ENCODE measurements at regions not wholly inside any gene's neighbourhood (a gene's known extent, or its start where the extent isn't known, plus 50 kb on each side); places are given as distances from the start of the nearest gene placed in this dataset.

GRCh38 chr10:58998924-58999713, 177.3 kb upstream of the PHYHIPL start:
- DNase-seq (ENCODE audit: low spot score), result peak; percentile 31

- no peak for DNase-seq (ENCODE audit: low spot score)
Measured at GRCh38 chr10:59000162-59000825, 176.1 kb upstream of the PHYHIPL start.

- no peak for DNase-seq (ENCODE audit: low spot score)
Measured at GRCh38 chr10:59002011-59002410, 174.4 kb upstream of the PHYHIPL start.

GRCh38 chr10:59003203-59003602, 173.2 kb upstream of the PHYHIPL start:
- no peak for DNase-seq (ENCODE audit: low spot score)

- DNase-seq (ENCODE audit: low spot score), result no peak
Measured at GRCh38 chr10:59004392-59004791, 172.1 kb upstream of the PHYHIPL start.

GRCh38 chr10:59006511-59007306, 169.7 kb upstream of the PHYHIPL start:
- DNase-seq (ENCODE audit: low spot score), result peak; percentile 69

- DNase-seq (ENCODE audit: low spot score), result no peak
Measured at GRCh38 chr10:59007307-59008025, 169.0 kb upstream of the PHYHIPL start.

- DNase-seq (ENCODE audit: low spot score), result no peak
Measured at GRCh38 chr10:59008452-59008851, 168.0 kb upstream of the PHYHIPL start.

- DNase-seq (ENCODE audit: low spot score), result no peak
Measured at GRCh38 chr10:59011972-59012632, 164.3 kb upstream of the PHYHIPL start.

- DNase-seq (ENCODE audit: low spot score), result no peak
Measured at GRCh38 chr10:59012839-59013238, 163.6 kb upstream of the PHYHIPL start.

- no peak for DNase-seq (ENCODE audit: low spot score)
Measured at GRCh38 chr10:59016043-59016442, 160.4 kb upstream of the PHYHIPL start.

GRCh38 chr10:59018977-59019376, 157.5 kb upstream of the PHYHIPL start:
- DNase-seq (ENCODE audit: low spot score), result no peak

GRCh38 chr10:59019603-59020002, 156.8 kb upstream of the PHYHIPL start:
- DNase-seq (ENCODE audit: low spot score), result no peak

- no peak for DNase-seq (ENCODE audit: low spot score)
Measured at GRCh38 chr10:59020502-59020901, 155.9 kb upstream of the PHYHIPL start.

- no peak for DNase-seq (ENCODE audit: low spot score)
Measured at GRCh38 chr10:59025981-59026765, 150.3 kb upstream of the PHYHIPL start.

- no peak for DNase-seq (ENCODE audit: low spot score)
Measured at GRCh38 chr10:59027975-59028655, 148.3 kb upstream of the PHYHIPL start.

- DNase-seq (ENCODE audit: low spot score), result no peak
Measured at GRCh38 chr10:59033622-59034021, 142.8 kb upstream of the PHYHIPL start.

- DNase-seq (ENCODE audit: low spot score), result no peak
Measured at GRCh38 chr10:59036311-59037017, 140.0 kb upstream of the PHYHIPL start.

- no peak for DNase-seq (ENCODE audit: low spot score)
Measured at GRCh38 chr10:59037018-59037389, 139.4 kb upstream of the PHYHIPL start.

- DNase-seq (ENCODE audit: low spot score), result no peak
Measured at GRCh38 chr10:59037506-59037905, 138.9 kb upstream of the PHYHIPL start.

All from AG08395 (cell line).